ENCODE measurements at regions not wholly inside any gene's neighbourhood (a gene's known extent, or its start where the extent isn't known, plus 50 kb on each side); places are given as distances from the start of the nearest gene placed in this dataset.

- TF ChIP-seq, protein P1, sequence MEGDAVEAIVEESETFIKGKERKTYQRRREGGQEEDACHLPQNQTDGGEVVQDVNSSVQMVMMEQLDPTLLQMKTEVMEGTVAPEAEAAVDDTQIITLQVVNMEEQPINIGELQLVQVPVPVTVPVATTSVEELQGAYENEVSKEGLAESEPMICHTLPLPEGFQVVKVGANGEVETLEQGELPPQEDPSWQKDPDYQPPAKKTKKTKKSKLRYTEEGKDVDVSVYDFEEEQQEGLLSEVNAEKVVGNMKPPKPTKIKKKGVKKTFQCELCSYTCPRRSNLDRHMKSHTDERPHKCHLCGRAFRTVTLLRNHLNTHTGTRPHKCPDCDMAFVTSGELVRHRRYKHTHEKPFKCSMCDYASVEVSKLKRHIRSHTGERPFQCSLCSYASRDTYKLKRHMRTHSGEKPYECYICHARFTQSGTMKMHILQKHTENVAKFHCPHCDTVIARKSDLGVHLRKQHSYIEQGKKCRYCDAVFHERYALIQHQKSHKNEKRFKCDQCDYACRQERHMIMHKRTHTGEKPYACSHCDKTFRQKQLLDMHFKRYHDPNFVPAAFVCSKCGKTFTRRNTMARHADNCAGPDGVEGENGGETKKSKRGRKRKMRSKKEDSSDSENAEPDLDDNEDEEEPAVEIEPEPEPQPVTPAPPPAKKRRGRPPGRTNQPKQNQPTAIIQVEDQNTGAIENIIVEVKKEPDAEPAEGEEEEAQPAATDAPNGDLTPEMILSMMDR (IDR thresholded peaks at IDR 0.05) = no peak
- TF ChIP-seq RARB (CRISPR knock-in tag; IDR thresholded peaks at IDR 0.05) = no peak
Measured at GRCh38 chr1:30198795-30199403, 524.5 kb downstream of the MATN1 start.
